Esophagus squamous epithelium (tissue), 5 donors: ENCODE measurements at regions not wholly inside any gene's neighbourhood (a gene's known extent, or its start where the extent isn't known, plus 50 kb on each side); places are given as distances from the start of the nearest gene placed in this dataset.

Experiments
- DNase-seq: peaks from one replicate; lab custom pipeline; 2025; lab: John Stamatoyannopoulos, UW
- H3K27ac ChIP-seq, 4 donors: fragments of 200-600 bp; sonication (generic); one replicate each; pipeline ENCODE4 v1.5.1; 2016 to 2019; ENCODE audit warnings: mild to moderate bottlenecking in 1 of 4
- H3K27me3 ChIP-seq, 4 donors: fragments of 200-600 bp; sonication (generic); 1 replicate in 3 of 4; 2 replicates in 1 of 4; pipeline versions ENCODE4 v1.5.1 to v1.6.0; 2017 to 2021; ENCODE audit warnings: antibody characterized with exemption in 1 of 4
- H3K36me3 ChIP-seq, 3 donors: fragments of 200-600 bp; sonication (generic); one replicate each; pipeline ENCODE4 v1.5.1; 2016 to 2019
- H3K4me1 ChIP-seq, 3 donors: fragments of 200-600 bp; sonication (generic); one replicate each; pipeline ENCODE4 v1.5.1; 2017 to 2019
- H3K4me3 ChIP-seq, 4 donors: fragments of 200-600 bp; sonication (generic); 1 replicate in 3 of 4; 2 replicates in 1 of 4; pipeline ENCODE4 v1.5.1; 2016 to 2019; ENCODE audit warnings: mild to moderate bottlenecking in 2 of 4, moderate library complexity in 1 of 4
- H3K9me3 ChIP-seq, 3 donors: fragments of 200-600 bp; sonication (generic); one replicate each; pipeline ENCODE4 v1.5.1; 2016 to 2019
- POLR2A ChIP-seq, 4 donors: fragments of 450-650 bp; IDR thresholded peaks; one replicate each; pipeline ENCODE4 v1.6.1; 2017; ENCODE audit warnings: antibody characterized with exemption in 4 of 4, mild to moderate bottlenecking in 4 of 4, moderate library complexity in 3 of 4
- WGBS, 2 donors: methylation state at CpG; one replicate each; pipeline ENCODE4 v1.1.5; 2018; 5-methylcytosine and 5-hydroxymethylcytosine counted together
- intact Hi-C: fragments of 100-400 bp; cut with DNase I; formaldehyde crosslinking; loops from one replicate; pipeline ENCODE4 v1.15.0; 2022
- TF ChIP-seq, protein P1 (sequence below), 6 experiments: fragments of 450-650 bp in 4 of 6; fragments of 200-600 bp in 2 of 6; sonication (generic) in 2 of 6; IDR thresholded peaks; one replicate each; pipeline ENCODE4 v1.5.1; 2016 to 2019; ENCODE audit warnings: antibody characterized with exemption in 6 of 6, mild to moderate bottlenecking in 4 of 6, moderate library complexity in 4 of 6
- donor health status: DM: yes; HTN: yes; CAD: no.

GRCh38 chr5:162487528-162488525, 420.3 kb downstream of the GABRG2 start:
- Histone ChIP-seq H3K27ac (no peak overlapping the region), H3K4me1 (no peaks in the 10 kb centered on the region), H3K27me3 (no peaks in the 10 kb centered on the region), H3K9me3 (no peaks in the 10 kb centered on the region), H3K4me3 (no peak overlapping the region), H3K36me3 (no peaks in the 10 kb centered on the region)
- intact Hi-C loops, result no loop called here
- no peak for DNase-seq
- 54 to 58% methylated on average over 7 of the region's 7 CpGs for WGBS, 2 donors
- TF ChIP-seq, protein P1, sequence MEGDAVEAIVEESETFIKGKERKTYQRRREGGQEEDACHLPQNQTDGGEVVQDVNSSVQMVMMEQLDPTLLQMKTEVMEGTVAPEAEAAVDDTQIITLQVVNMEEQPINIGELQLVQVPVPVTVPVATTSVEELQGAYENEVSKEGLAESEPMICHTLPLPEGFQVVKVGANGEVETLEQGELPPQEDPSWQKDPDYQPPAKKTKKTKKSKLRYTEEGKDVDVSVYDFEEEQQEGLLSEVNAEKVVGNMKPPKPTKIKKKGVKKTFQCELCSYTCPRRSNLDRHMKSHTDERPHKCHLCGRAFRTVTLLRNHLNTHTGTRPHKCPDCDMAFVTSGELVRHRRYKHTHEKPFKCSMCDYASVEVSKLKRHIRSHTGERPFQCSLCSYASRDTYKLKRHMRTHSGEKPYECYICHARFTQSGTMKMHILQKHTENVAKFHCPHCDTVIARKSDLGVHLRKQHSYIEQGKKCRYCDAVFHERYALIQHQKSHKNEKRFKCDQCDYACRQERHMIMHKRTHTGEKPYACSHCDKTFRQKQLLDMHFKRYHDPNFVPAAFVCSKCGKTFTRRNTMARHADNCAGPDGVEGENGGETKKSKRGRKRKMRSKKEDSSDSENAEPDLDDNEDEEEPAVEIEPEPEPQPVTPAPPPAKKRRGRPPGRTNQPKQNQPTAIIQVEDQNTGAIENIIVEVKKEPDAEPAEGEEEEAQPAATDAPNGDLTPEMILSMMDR (IDR thresholded peaks at IDR 0.05), result no peak
- TF ChIP-seq POLR2A (IDR thresholded peaks at IDR 0.05), result no peak

- TF ChIP-seq POLR2A (IDR thresholded peaks at IDR 0.05), result no peak
- TF ChIP-seq, protein P1 (IDR thresholded peaks at IDR 0.05), result no peak
- no peak overlapping the region for H3K4me3 ChIP-seq
- intact Hi-C loops, result no loop called here
- H3K9me3 ChIP-seq, result no peaks in the 10 kb centered on the region
- no peak for DNase-seq
- H3K27me3 ChIP-seq, result no peaks in the 10 kb centered on the region
- no peak overlapping the region for H3K27ac ChIP-seq
- 37 to 48% methylated on average over 5 of the region's 5 CpGs for WGBS, 2 donors
- H3K4me1 ChIP-seq, result no peaks in the 10 kb centered on the region
- H3K36me3 ChIP-seq, result no peaks in the 10 kb centered on the region
Observed at GRCh38 chr5:162496100-162496808, 428.7 kb downstream of the GABRG2 start.

- H3K4me3 ChIP-seq, result no peak overlapping the region
- TF ChIP-seq, protein P1 (IDR thresholded peaks at IDR 0.05), result no peak
- no peak for TF ChIP-seq POLR2A (IDR thresholded peaks at IDR 0.05)
- 43 to 55% methylated on average over 3 of the region's 3 CpGs for WGBS, 2 donors
- H3K27ac ChIP-seq, result no peak overlapping the region
- H3K27me3 ChIP-seq, result no peaks in the 10 kb centered on the region
- intact Hi-C loops, result no loop called here
- no peaks in the 10 kb centered on the region for H3K4me1 ChIP-seq
- no peaks in the 10 kb centered on the region for H3K36me3 ChIP-seq
- no peak for DNase-seq
- H3K9me3 ChIP-seq, result no peaks in the 10 kb centered on the region
Observed at GRCh38 chr5:162497455-162497854, 429.9 kb downstream of the GABRG2 start.

DNA sequence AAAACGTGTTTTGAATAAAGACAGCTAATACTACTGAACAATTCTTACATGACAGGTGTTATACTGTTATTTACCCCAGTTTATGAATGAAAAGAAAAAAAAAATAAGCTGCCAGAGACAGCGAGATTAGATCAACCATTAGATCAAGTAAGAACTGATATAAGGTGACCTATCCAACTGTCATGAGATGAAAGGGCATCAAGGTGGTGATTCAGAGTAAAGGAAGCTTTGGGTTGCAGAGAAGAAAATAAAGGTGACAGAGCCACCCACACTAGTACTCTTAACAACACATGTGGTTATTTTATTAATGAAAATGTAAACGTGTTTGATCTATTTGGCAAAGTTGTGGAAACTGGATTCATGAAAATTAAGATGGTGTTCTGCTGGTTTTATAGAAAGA, 435.2 kb downstream of the GABRG2 start:
- Histone ChIP-seq H3K27me3 (no peaks in the 10 kb centered on the region), H3K4me1 (no peaks in the 10 kb centered on the region), H3K27ac (no peak overlapping the region), H3K36me3 (no peaks in the 10 kb centered on the region), H3K4me3 (no peak overlapping the region), H3K9me3 (no peaks in the 10 kb centered on the region)
- WGBS, 2 donors, result 33 to 46% methylated on average over 3 of the region's 3 CpGs
- DNase-seq, result no peak
- TF ChIP-seq, protein P1 (IDR thresholded peaks at IDR 0.05), result no peak
- TF ChIP-seq POLR2A (IDR thresholded peaks at IDR 0.05), result no peak
- intact Hi-C loops, result no loop called here

DNA sequence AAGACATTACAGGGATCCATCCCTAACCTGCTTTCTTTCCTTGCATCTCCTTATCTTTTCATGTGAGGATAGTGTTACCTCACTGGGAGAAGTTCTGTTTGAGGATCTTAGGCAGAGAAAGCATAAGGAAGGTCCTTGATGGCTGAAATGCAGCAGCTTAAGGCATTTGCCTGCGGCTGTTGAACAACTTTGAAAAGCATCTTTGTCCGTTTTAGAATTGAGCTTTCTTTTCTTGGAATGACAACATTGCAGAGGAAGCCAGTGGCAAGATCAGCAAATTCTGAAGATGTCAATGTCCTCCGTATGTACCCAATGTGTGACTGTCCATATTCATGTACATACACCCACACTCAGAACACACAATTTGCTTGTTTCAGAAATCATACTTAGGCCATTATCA, 436.2 kb downstream of the GABRG2 start:
- H3K4me3 ChIP-seq, result no peak overlapping the region
- no peak overlapping the region for H3K27ac ChIP-seq
- H3K9me3 ChIP-seq, result no peaks in the 10 kb centered on the region
- no peak for TF ChIP-seq POLR2A (IDR thresholded peaks at IDR 0.05)
- TF ChIP-seq, protein P1 (IDR thresholded peaks at IDR 0.05), result no peak
- WGBS, 2 donors, result 66 to 67% methylated on average over 3 of the region's 3 CpGs
- DNase-seq, result no peak
- no peaks in the 10 kb centered on the region for H3K36me3 ChIP-seq
- intact Hi-C loops, result no loop called here
- H3K27me3 ChIP-seq, result no peaks in the 10 kb centered on the region
- H3K4me1 ChIP-seq, result no peaks in the 10 kb centered on the region
